GM12878 (cell line): ENCODE measurements at regions not wholly inside any gene's neighbourhood (a gene's known extent, or its start where the extent isn't known, plus 50 kb on each side); places are given as distances from the start of the nearest gene placed in this dataset.

ENCODE experiments used
- ATF7 ChIP-seq: fragments of 450-650 bp; IDR thresholded peaks from 2 replicates; pipeline ENCODE4 v1.6.1; 2016; ENCODE audit warnings: low read depth, mild to moderate bottlenecking
- CREB1 ChIP-seq: IDR thresholded peaks from 2 replicates; pipeline ENCODE4 v1.6.1; 2012; ENCODE audit warnings: low read depth, mild to moderate bottlenecking, inconsistent platforms
- EZH2 ChIP-seq: IDR thresholded peaks from 2 replicates; pipeline ENCODE4 v1.6.1; 2012; ENCODE audit warnings: low read depth, mild to moderate bottlenecking, control low read depth, inconsistent platforms, low read length, borderline replicate concordance; ENCODE audit not compliant: control insufficient read depth
- POLR2A ChIP-seq: IDR thresholded peaks from 2 replicates; pipeline ENCODE4 v1.6.1; 2011; ENCODE audit warnings: low read depth, mild to moderate bottlenecking, low read length
- PRDM15 ChIP-seq: fragments of 450-650 bp; formaldehyde crosslinking; IDR thresholded peaks from 2 replicates; pipeline ENCODE4 v1.4.0; 2020; ENCODE audit warnings: mild to moderate bottlenecking, moderate library complexity

- TF ChIP-seq CREB1 (no peak), EZH2 (no peak), POLR2A (no peak), PRDM15 (CRISPR knock-in tag) (no peak), ATF7 (no peak)
Observed at GRCh38 chr14:101050901-101051490, 147.5 kb upstream of the RTL1 start.
